Common myeloid progenitor, CD34-positive (primary cell): ENCODE measurements at regions not wholly inside any gene's neighbourhood (a gene's known extent, or its start where the extent isn't known, plus 50 kb on each side); places are given as distances from the start of the nearest gene placed in this dataset.

ENCODE experiments used
- CTCF ChIA-PET: fragments of 350-600 bp; sonication (Branson Sonifier 250); formaldehyde crosslinking; loops from one replicate; lab custom pipeline; 2021; ENCODE audit warnings: antibody characterized with exemption; lab: Charles Lee
- POLR2A ChIA-PET: fragments of 350-600 bp; sonication (Branson Sonifier 250); formaldehyde crosslinking; loops from one replicate; lab custom pipeline; 2021; ENCODE audit warnings: antibody characterized with exemption; lab: Charles Lee
- DNase-seq, 3 donors: peaks; one replicate each; pipeline versions ENCODE4 v3.0.0 to v3.0.0-alpha.2; 2013
- H3K27ac ChIP-seq, 2 experiments: 1 replicate in 1 of 2; 2 replicates in 1 of 2; pipeline ENCODE4 v1.7.0; 2013; ENCODE audit warnings: inconsistent platforms in 2 of 2, low read length in 2 of 2, mild to moderate bottlenecking in 2 of 2, low read depth in 1 of 2, moderate library complexity in 1 of 2; ENCODE audit not compliant: severe bottlenecking in 2 of 2, insufficient read depth in 1 of 2, poor library complexity in 1 of 2
- H3K27me3 ChIP-seq, 5 experiments: replicated peaks in 2 of 5; 1 replicate in 3 of 5; 2 replicates in 2 of 5; pipeline versions ENCODE4 v1.6.1 to v1.7.0; 2013; ENCODE audit warnings: low read length in 4 of 5, mild to moderate bottlenecking in 2 of 5, moderate library complexity in 2 of 5, inconsistent platforms in 1 of 5; ENCODE audit not compliant: insufficient read depth in 5 of 5, control insufficient read depth in 4 of 5
- H3K36me3 ChIP-seq, 4 experiments: 1 replicate in 2 of 4; 2 replicates in 2 of 4; pipeline versions ENCODE4 v1.6.1 to v1.7.0; 2013; ENCODE audit warnings: low read length in 3 of 4, control low read depth in 1 of 4, mild to moderate bottlenecking in 1 of 4; ENCODE audit not compliant: control insufficient read depth in 4 of 4, insufficient read depth in 4 of 4
- H3K4me1 ChIP-seq, 4 experiments: 1 replicate in 3 of 4; 2 replicates in 1 of 4; pipeline versions ENCODE4 v1.6.1 to v1.7.1; 2013; ENCODE audit warnings: low read length in 3 of 4, mild to moderate bottlenecking in 3 of 4, control low read depth in 1 of 4, inconsistent platforms in 1 of 4, moderate library complexity in 1 of 4; ENCODE audit not compliant: control insufficient read depth in 4 of 4, insufficient read depth in 4 of 4; ENCODE audit errors: control extremely low read depth in 1 of 4
- H3K4me3 ChIP-seq, 7 experiments: 1 replicate in 4 of 7; 2 replicates in 3 of 7; pipeline versions ENCODE4 v1.5.1 to v1.7.0; 2013; ENCODE audit warnings: mild to moderate bottlenecking in 7 of 7, low read length in 6 of 7, moderate library complexity in 6 of 7, inconsistent platforms in 2 of 7, low read depth in 2 of 7, control low read depth in 1 of 7; ENCODE audit not compliant: insufficient read depth in 4 of 7, control insufficient read depth in 1 of 7; ENCODE audit errors: extremely low read depth in 1 of 7
- H3K9me3 ChIP-seq, 5 experiments: 1 replicate in 4 of 5; 2 replicates in 1 of 5; pipeline versions ENCODE4 v1.6.1 to v1.7.1; 2013; ENCODE audit warnings: low read length in 4 of 5, mild to moderate bottlenecking in 2 of 5, inconsistent platforms in 1 of 5, low read depth in 1 of 5, moderate library complexity in 1 of 5; ENCODE audit not compliant: control insufficient read depth in 4 of 5, insufficient read depth in 2 of 5; ENCODE audit errors: control extremely low read depth in 1 of 5
- WGBS: methylation state at CpG from one replicate; pipeline ENCODE4 v1.1.5; 2013; ENCODE audit not compliant: insufficient coverage; 5-methylcytosine and 5-hydroxymethylcytosine counted together

DNA sequence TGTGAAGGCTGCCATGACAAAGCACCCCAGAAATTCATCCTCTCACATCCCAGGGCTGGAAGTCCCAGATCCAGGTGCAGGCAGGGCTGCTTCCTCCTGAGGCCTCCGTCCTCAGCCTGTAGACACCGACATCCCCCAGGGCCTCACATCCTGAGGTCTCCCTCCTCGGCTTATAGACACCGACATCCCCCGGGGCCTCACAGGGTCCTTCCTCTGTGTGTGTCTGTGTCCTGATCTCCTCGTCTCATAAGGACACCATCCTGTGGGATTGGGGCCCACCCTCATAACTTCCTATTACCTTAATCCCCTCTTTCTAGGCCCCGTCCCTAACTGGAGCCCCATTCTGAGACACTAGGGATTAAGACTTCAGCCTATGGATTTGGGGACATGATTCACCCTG, 92.0 kb upstream of the SNTG2 start:
- WGBS, result 73% methylated on average over 6 of the region's 7 CpGs
- POLR2A ChIA-PET, result no interaction called here
- Histone ChIP-seq H3K27ac (no peak overlapping the region), H3K9me3 (peaks cover 0 to 3% (median 0%) of the 10 kb centered on the region in 5 experiments), H3K36me3 (no peaks in the 10 kb centered on the region), H3K27me3 (no peaks in the 10 kb centered on the region), H3K4me1 (peaks cover 0 to 7% (median 3%) of the 10 kb centered on the region in 4 experiments), H3K4me3 (no peak overlapping the region)
- CTCF ChIA-PET, result interaction anchor here (1.1 kb wide), 1 partner anchor 687 kb away, joined by 4 read pairs; no protein-coding TSS in a partner anchor
- DNase-seq, result no peak

DNA sequence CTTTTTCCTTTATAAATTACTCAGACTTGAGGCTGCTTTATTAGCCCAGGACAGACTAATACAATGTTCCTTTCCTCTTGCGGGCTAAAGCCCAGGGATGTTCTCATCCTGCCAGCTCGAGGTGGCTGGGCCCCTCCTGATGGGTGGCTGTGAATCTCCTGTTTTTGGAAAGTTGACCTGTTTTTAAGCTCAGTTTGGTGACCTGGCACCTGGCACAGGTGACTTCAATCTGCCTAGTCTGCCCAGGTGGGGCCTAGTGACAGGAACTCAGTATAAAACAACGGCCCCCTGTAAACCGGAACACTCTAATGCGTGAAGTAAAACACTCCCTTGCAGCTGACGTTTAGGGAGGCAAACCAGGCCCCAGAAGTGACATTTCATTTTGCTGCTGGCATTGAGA, 92.7 kb upstream of the SNTG2 start:
- H3K27me3 ChIP-seq, result peaks cover 0 to 2% (median 0%) of the 10 kb centered on the region in 5 experiments
- no peaks in the 10 kb centered on the region for H3K36me3 ChIP-seq
- ChIA-PET POLR2A (no interaction called here), CTCF (interaction anchor here (1.0 to 1.4 kb wide), 2 partner anchors 195 to 689 kb away, joined by 3 read pairs; no protein-coding TSS in a partner anchor)
- peaks cover 0 to 7% (median 3%) of the 10 kb centered on the region in 4 experiments for H3K4me1 ChIP-seq
- WGBS, result 56% methylated on average over 5 of the region's 6 CpGs
- DNase-seq, result no peak
- no peak overlapping the region for H3K27ac ChIP-seq
- H3K4me3 ChIP-seq, result no peak overlapping the region
- peaks cover 0 to 3% (median 0%) of the 10 kb centered on the region in 5 experiments for H3K9me3 ChIP-seq

- H3K27ac ChIP-seq, result no peak overlapping the region
- DNase-seq, result no peak
- CTCF ChIA-PET, result interaction anchor here (1.0 to 1.4 kb wide), 2 partner anchors 196 to 689 kb away, joined by 3 read pairs; no protein-coding TSS in a partner anchor
- 97% methylated on average over 7 of the region's 8 CpGs for WGBS
- peaks cover 0 to 3% (median 0%) of the 10 kb centered on the region in 5 experiments for H3K9me3 ChIP-seq
- no peaks in the 10 kb centered on the region for H3K36me3 ChIP-seq
- H3K4me1 ChIP-seq, result peaks cover 0 to 7% (median 3%) of the 10 kb centered on the region in 4 experiments
- POLR2A ChIA-PET, result no interaction called here
- peaks cover 0 to 2% (median 0%) of the 10 kb centered on the region in 5 experiments for H3K27me3 ChIP-seq
- H3K4me3 ChIP-seq, result no peak overlapping the region
Measured at GRCh38 chr2:857081-857480, 93.6 kb upstream of the SNTG2 start.

- no peak for DNase-seq
- Histone ChIP-seq H3K36me3 (no peaks in the 10 kb centered on the region), H3K9me3 (peaks cover 0 to 3% (median 0%) of the 10 kb centered on the region in 5 experiments), H3K27me3 (peaks cover 0 to 2% (median 0%) of the 10 kb centered on the region in 5 experiments), H3K4me3 (no peak overlapping the region), H3K27ac (no peak overlapping the region), H3K4me1 (peaks cover 0 to 7% (median 3%) of the 10 kb centered on the region in 4 experiments)
- CTCF ChIA-PET, result interaction anchor here (0.9 to 2.0 kb wide), 6 partner anchors 284 to 695 kb away, joined by 3 to 12 read pairs (median 6); no protein-coding TSS in a partner anchor
- WGBS, result 78% methylated on average over 5 of the region's 5 CpGs
- POLR2A ChIA-PET, result no interaction called here
Measured at GRCh38 chr2:856456-856855, 94.2 kb upstream of the SNTG2 start.

DNA sequence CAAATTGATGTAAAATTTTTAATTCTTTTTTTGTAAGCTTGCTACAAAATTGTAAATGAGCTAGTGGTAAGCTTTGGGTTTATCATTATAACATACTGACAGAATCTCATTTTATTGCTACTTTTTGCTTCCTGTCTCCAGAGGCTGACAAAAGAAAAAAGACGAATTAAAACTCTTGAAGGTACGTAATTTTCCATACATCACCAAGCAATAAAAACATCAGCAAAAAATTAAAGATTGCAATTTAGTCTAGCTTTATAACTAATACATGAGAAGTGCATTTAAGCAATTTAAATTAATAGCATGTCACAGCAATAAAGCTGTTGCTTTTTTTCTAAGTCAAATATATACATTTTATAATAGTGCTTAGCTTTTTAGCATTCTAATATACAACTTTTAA, 94.6 kb upstream of the SNTG2 start:
- WGBS, result no CpG with 5 or more reads among the region's 2 CpGs
- CTCF ChIA-PET, result interaction anchor here (0.7 to 2.0 kb wide), 7 partner anchors 227 to 695 kb away, joined by 3 to 12 read pairs (median 6); no protein-coding TSS in a partner anchor
- Histone ChIP-seq H3K36me3 (no peaks in the 10 kb centered on the region), H3K4me1 (peaks cover 0 to 7% (median 3%) of the 10 kb centered on the region in 4 experiments), H3K9me3 (peaks cover 0 to 3% (median 0%) of the 10 kb centered on the region in 5 experiments), H3K4me3 (no peak overlapping the region), H3K27ac (no peak overlapping the region), H3K27me3 (peaks cover 0 to 2% (median 0%) of the 10 kb centered on the region in 5 experiments)
- POLR2A ChIA-PET, result no interaction called here
- DNase-seq, result no peak

GRCh38 chr2:855177-855576, 95.5 kb upstream of the SNTG2 start:
- Histone ChIP-seq H3K4me1 (peaks cover 0 to 7% (median 3%) of the 10 kb centered on the region in 4 experiments), H3K27me3 (peaks cover 0 to 2% (median 0%) of the 10 kb centered on the region in 5 experiments), H3K27ac (no peak overlapping the region), H3K36me3 (no peaks in the 10 kb centered on the region), H3K9me3 (peaks cover 0 to 3% (median 0%) of the 10 kb centered on the region in 5 experiments), H3K4me3 (no peak overlapping the region)
- POLR2A ChIA-PET, result no interaction called here
- peak; percentile 13 to 27 (median 14) for DNase-seq
- WGBS, result 46% methylated on average over 4 of the region's 10 CpGs
- CTCF ChIA-PET, result interaction anchor here (1.2 to 2.0 kb wide), 4 partner anchors 285 to 693 kb away, joined by 3 to 12 read pairs (median 6); no protein-coding TSS in a partner anchor

GRCh38 chr2:854460-854859, 96.2 kb upstream of the SNTG2 start:
- Histone ChIP-seq H3K4me1 (peaks cover 0 to 7% (median 3%) of the 10 kb centered on the region in 4 experiments), H3K27me3 (peaks cover 0 to 2% (median 0%) of the 10 kb centered on the region in 5 experiments), H3K27ac (no peak overlapping the region), H3K36me3 (no peaks in the 10 kb centered on the region), H3K9me3 (peaks cover 0 to 3% (median 0%) of the 10 kb centered on the region in 5 experiments), H3K4me3 (no peak overlapping the region)
- POLR2A ChIA-PET, result no interaction called here
- 31% methylated on average over 2 of the region's 3 CpGs for WGBS
- CTCF ChIA-PET, result interaction anchor here (1.8 to 2.2 kb wide), 3 partner anchors 691 to 694 kb away, joined by 6 to 12 read pairs (median 7); no protein-coding TSS in a partner anchor
- DNase-seq, result peak; percentile 25 to 62 (median 54)
